ENCODE measurements at regions not wholly inside any gene's neighbourhood (a gene's known extent, or its start where the extent isn't known, plus 50 kb on each side); places are given as distances from the start of the nearest gene placed in this dataset.

- DNase-seq, result no peak
Measured at GRCh38 chr16:85416228-85417109, 196.7 kb upstream of the GSE1 start.

- DNase-seq, result no peak
Measured at GRCh38 chr16:85417156-85417860, 195.8 kb upstream of the GSE1 start.

DNA sequence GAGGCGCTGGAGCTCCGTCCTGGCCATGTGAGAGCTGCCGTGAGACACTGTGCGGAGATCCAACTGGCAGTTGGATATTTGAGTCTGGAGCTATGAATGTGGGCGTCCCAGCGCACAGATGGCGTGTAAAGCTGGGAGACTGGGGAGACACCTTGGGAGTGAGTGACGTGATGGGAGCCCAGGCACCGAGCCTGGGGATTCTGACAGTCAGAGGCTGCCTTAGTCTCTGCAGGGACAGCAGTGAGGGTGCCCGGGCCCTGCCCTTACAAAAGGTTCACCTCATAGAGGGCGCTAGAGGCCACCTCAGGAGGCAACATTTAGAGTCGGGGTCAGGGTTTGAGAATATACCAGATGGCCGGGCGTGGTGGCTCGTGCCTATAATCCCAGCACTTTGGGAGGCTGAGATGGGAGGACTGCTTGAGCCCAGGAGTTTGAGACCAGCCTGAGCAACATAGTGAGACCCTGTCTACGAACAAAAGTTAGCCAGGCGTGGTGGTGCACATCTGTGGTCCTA lies 194.1 kb upstream of the GSE1 start:
- no peak for DNase-seq

DNA sequence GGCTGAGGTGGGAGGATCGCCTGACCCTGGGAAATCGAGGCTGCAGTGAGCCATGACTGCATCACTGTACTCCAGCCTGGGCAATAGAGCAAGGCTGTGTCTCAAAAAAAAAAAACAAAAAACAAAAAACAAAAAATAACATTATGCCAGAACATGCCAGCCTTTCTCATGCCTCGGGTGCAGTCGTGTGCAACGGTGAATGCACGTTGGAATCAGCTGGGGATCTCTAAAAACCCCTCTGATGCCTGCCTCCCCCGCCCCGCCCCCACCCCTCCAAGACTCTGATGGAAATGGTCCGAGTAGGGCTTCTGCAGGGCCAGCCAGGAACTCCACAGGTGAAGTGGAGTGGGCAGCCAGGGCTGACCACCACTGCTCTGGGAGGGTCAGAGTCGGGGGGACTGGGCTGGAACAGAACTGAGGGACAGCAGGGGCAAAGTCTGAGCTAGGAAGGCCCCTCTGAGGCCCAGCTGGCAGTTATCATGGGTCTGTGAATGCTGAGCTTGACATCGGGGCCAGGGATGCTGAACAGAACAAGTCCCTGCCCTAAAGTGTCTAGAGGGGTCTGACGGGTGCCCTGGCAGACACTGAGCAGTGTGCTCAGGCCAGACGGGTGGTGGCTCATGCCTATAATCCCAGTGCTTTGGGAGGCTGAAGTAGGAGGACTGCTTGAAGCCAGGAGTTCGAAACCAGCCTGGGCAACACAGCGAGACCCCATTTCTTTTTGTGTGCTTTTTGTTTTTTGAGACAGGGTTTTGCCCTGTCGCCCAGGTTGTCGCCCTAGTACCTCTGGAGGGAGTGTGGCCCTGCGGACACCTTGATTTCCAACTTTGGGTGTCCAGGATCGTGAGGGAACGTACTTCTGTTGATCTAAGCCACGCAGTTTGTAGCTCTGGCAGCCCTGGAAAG lies 193.4 kb upstream of the GSE1 start:
- DNase-seq, result no peak

DNA sequence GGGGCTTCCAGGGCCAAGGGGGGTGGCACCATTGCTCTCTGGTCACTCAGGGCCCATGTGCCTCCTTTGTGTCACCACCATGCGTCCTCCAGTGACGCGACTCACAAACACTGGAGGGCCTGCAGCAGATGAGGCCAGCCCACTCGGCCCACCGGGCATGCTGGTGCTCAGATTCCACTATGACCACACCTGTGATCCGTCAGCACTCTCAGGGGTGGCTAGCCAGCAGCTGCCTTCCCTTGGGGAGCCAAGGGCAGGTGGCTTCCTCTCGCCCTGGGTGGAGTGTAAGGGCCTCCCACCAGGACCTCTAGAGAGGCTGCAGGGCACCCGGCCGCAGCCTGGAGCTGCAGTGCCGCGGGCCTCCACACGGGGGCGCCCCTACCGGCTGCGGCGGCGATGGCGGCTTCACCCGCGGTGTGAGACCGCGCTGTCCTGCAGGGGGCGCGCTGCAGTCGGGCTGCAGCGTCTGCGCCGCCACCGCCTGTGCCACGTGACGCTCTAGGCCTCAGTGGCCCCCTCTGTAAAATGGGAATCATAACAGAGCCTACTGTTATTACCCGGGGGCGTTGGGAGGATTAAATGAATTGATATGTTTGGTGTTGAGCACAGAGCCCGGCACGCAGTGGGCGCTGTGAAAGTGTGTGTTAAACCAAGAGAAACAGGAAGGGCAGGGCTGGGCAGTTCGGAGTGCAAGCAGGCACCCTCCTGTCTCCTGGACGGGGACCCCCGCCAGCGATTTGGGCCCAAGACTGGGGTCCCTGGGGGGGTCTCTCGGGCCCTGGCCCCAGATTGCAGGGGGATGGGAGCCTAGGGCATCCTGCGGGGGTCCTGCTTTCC lies 192.4 kb upstream of the GSE1 start:
- no peak for DNase-seq

- no peak for DNase-seq
Measured at GRCh38 chr16:85421338-85422195, 191.6 kb upstream of the GSE1 start.

DNA sequence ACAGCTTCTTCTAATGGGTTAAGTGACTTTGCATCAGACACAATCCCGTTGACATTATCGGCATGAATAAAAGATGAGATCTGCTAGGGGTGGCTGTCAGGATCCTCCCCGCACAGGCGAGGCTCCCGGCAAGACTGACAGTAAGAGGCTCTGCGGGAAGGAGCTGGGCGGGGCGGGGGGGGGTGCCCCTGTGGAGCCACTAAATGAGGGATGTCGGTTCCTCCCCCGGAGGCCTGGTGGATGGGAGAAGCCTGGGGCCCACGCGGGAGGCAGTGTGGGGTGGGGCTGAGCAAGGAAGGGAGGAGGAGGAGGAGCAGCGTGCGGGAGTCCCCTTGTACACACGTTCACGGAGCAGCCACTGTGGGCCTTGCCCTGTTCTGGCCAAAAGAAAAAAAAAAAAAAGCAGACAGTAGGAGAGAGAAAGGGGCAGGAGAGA lies 190.9 kb upstream of the GSE1 start:
- no peak for DNase-seq

DNA sequence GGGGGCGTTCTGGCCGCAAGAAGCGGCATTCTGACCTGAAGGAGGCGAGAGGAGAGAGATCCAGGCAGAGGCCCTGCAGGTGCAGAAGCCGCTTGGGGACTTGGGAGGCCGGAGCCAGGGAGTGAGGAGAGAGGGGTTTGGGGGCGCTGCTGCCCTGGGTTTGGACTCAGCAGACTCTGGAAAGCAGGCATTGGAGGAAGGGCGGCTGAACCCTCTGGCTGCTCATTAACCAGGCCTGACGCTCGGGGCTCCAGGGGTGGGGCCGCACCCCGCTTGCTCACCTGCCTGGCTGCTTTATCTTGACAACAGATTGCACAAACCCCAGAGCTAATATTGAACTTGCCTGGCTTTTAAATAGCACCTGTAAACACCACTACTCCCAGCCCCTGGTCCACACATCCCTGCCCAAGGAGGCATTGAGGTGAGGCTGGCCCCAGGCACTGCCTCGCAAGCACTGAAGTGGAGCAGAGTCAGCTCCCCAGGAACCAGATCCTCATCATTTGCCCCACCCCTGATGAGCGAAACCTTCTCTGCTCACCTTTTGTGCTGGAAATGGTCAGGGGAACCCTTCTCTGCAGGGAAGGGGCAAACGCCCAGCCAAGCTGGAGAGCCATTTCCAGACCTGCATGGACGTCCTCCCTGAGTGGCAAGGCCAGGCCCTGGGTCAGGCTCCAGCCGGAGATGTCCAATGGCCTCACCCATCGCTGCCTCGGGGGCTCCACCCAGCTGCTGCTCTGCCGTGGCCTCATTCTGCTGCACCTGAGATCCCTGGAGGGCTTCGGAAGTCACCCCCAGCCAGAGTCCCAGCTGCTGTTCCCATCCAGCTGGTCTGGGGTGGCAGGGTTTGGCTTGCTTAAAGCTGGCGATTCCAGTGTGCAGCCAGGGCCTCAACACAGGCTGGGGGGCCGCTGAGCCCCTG lies 190.2 kb upstream of the GSE1 start:
- no peak for DNase-seq

GRCh38 chr16:85423631-85424030 lies 189.5 kb upstream of the GSE1 start:
- DNase-seq, result no peak

- no peak for DNase-seq
Measured at GRCh38 chr16:85424260-85425073, 188.7 kb upstream of the GSE1 start.

DNA sequence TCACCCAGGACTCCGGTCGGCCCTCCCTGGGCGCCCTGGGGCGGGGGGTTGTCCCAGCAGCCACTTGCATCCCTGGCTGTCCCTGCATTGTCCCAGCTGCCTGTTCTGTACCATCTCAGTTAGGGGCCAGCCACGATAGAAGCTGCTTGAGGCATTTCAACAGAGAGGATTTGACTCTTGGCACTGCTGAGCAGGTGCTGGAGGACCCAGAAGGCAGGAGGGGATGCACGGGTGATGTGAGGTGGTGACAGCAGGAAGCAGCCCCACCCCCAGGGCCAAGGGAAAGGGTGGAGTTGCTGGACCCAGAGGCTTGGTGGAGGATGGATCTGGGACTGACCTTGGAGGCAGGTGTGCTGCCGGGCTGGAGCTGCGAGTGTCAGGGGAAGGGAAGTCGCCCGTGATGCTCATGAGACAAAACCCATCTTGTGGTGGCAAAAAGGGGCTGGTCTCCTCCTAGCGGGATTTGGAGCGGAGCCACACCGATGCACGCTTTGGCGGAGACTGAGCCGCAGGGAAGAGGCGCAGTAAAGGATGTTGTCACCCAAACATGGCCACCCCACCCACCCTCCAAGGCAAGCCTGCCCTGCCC lies 188.0 kb upstream of the GSE1 start:
- DNase-seq, result no peak

- no peak for DNase-seq
Measured at GRCh38 chr16:85426806-85427205, 186.3 kb upstream of the GSE1 start.

DNA sequence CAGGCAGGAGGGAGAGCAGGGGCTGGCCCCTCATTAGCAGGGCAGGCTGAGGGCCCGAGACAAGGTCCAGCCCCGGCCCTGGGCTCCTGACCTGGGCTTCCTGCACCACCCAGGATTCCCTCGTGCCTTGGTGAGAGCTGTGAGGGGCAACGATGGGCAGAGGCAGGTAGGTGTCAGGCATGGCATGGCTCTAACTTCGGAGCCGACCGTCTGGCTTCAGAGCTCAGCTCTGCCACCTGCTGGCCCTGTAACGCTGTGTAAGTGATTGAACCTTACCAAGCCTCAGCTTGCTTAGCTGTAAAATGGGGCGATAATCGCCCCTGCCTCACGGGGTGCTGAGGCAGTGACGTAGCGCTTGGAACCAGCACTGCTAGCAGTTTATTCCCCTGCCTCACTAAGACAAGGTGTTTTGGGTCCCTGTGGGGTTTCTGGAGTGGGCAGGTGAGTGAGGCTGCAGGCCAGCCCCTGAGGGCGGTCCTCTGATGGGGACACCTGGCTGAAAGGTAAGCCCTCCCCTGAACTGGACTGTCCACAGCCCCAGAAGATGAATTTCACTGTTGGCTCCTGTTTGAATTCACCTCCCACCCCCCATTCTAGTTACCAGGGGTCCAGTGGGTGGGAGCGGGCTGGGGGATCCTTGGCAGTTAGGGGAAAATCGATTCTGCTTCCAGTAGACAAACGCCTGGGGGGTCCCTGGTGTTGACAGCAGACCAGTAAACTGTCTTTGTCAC lies 184.8 kb upstream of the GSE1 start:
- DNase-seq, result peak; percentile 37

DNA sequence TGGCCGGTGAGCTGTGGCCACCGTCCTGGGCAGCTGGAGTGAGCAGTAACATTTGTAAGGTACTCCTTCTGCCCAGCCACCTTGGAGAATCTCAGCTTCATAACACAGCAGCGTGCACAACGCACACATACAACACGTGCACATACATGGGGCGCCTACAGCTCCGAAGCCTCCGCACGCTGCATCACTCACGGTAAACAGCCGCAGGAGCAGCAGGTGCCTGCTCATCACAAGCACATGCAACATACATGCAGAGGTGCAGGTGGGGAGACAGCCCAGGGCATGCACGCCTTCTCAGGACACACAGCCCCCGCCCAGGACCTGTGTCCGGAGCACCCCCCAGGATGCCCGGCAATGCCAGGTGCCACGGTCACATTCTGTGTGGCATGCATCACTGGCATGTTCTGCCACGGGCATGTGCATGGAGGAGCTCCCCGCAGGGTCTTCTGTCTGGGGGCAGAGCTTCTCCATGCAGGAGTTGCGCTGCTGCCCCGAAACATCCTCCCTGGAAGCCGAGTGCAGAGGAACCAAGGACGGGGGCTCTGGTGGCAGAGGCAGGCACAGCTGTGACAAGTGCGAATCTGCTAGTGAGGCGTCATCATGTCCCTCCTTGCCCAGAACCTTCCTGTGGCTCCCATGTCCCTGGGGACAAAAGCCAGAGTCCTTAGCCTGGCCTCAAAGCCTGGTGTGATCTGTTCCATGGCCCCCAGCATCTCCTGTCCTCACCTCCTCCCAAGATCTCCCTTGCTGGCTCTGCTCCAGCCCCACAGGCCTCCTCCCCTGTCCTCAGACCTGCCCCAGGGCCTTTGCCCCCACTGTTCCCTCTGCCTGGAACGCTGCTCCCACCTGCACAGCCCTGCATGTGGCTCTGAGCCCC lies 184.0 kb upstream of the GSE1 start:
- peak; percentile 12 for DNase-seq

DNA sequence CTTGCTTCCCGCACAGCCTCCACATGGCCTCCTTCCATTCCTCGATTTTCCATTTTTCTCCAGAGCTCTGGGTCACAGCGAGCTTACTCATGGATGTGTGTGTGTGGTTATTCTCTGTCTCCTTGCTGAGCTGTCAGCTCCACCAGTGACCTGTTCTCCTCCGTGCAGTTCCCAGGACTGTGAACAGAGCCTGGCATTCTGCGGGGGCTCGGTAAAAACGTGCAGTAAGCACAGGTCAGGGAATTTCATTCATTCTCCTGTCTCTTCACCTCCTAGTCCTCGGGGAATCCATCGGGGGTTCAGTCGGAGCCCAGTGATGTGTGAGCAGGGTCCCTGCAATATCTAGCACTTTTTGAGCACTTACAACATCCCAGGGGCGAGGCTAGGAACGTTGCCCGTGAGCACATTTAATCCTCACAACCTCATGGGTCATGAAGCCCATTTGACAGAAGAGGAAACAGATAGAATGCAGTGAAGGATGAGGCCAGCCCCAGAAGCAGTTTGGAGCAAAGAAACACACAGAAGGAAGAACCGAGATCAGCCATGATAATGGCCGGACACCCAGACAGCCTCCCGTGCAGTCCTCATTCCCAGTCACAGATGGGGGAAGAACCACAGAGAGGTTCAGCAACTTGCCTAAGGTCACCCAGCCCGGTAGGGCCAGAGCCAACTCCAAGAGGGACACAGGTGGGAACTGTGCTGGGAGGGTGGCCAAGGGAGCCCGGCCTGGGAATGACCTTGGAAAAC lies 183.2 kb upstream of the GSE1 start:
- no peak for DNase-seq

Data from right hindlimb (tissue), 1 donor.